Posterior cingulate gyrus (tissue), 11 donors: ENCODE measurements at regions not wholly inside any gene's neighbourhood (a gene's known extent, or its start where the extent isn't known, plus 50 kb on each side); places are given as distances from the start of the nearest gene placed in this dataset.
A peak's percentile ranks its signal among the peaks of the same experiment; 100 is the strongest.

Source experiments
- DNase-seq, 10 donors: peaks; one replicate each; pipeline versions ENCODE4 v3.0.0 to v3.0.0-alpha.2; 2020 to 2021; ENCODE audit warnings: mixed read lengths in 3 of 10
- intact Hi-C: fragments of 100-400 bp; cut with DNase I; formaldehyde crosslinking; loops from one replicate; pipeline ENCODE4 v1.15.1; 2023

GRCh38 chr1:168865850-168866620 lies 137.0 kb upstream of the DPT start:
- intact Hi-C loops, result no loop called here
- no peak for DNase-seq

- no peak for DNase-seq
- intact Hi-C loops, result no loop called here
Observed at GRCh38 chr1:168867941-168868634, 139.1 kb upstream of the DPT start.

GRCh38 chr1:168871531-168871930 lies 142.5 kb upstream of the DPT start:
- DNase-seq, result no peak
- intact Hi-C loops, result no loop called here

GRCh38 chr1:168875831-168876230 lies 146.8 kb upstream of the DPT start:
- DNase-seq, result no peak
- intact Hi-C loops, result no loop called here

GRCh38 chr1:168876830-168877229 lies 147.8 kb upstream of the DPT start:
- intact Hi-C loops, result no loop called here
- no peak for DNase-seq

- peak in 4 of 10 donors; percentile 9 to 78 (median 44) for DNase-seq
- intact Hi-C loops, result no loop called here
Observed at GRCh38 chr1:168879896-168880734, 151.1 kb upstream of the DPT start.

GRCh38 chr1:168881656-168882260 lies 152.8 kb upstream of the DPT start:
- no peak for DNase-seq

GRCh38 chr1:168887381-168887780 lies 158.4 kb upstream of the DPT start:
- peak in 2 of 10 donors; percentile 73 for DNase-seq
- intact Hi-C loops, result no loop called here

More at GRCh38 chr1:168881656-168882260, 152.8 kb upstream of the DPT start:
- intact Hi-C loops, result no loop called here

GRCh38 chr1:168888418-168888817 lies 159.4 kb upstream of the DPT start:
- intact Hi-C loops, result no loop called here
- DNase-seq, result no peak

GRCh38 chr1:168892931-168893330 lies 163.9 kb upstream of the DPT start:
- intact Hi-C loops, result no loop called here
- no peak for DNase-seq

- intact Hi-C loops, result no loop called here
- peak in 4 of 10 donors; percentile 11 to 85 (median 19) for DNase-seq
Observed at GRCh38 chr1:168893359-168893801, 164.4 kb upstream of the DPT start.

- no peak for DNase-seq
- intact Hi-C loops, result no loop called here
Observed at GRCh38 chr1:168894397-168894903, 165.4 kb upstream of the DPT start.

- intact Hi-C loops, result no loop called here
- no peak for DNase-seq
Observed at GRCh38 chr1:168897249-168897648, 168.2 kb upstream of the DPT start.

GRCh38 chr1:168903237-168903830 lies 174.3 kb upstream of the DPT start:
- DNase-seq, result no peak
- intact Hi-C loops, result no loop called here

- intact Hi-C loops, result no loop called here
- no peak for DNase-seq
Observed at GRCh38 chr1:168905633-168906032, 176.6 kb upstream of the DPT start.

- intact Hi-C loops, result no loop called here
- DNase-seq, result no peak
Observed at GRCh38 chr1:168906367-168906766, 177.4 kb upstream of the DPT start.

GRCh38 chr1:168907053-168907452 lies 178.0 kb upstream of the DPT start:
- no peak for DNase-seq
- intact Hi-C loops, result no loop called here

GRCh38 chr1:168907786-168908348 lies 178.9 kb upstream of the DPT start:
- intact Hi-C loops, result no loop called here
- no peak for DNase-seq

GRCh38 chr1:168910403-168910802 lies 181.4 kb upstream of the DPT start:
- intact Hi-C loops, result no loop called here
- DNase-seq, result no peak

GRCh38 chr1:168911370-168911769 lies 182.4 kb upstream of the DPT start:
- no peak for DNase-seq
- intact Hi-C loops, result no loop called here
